Middle frontal gyrus (tissue), 1 donor: ENCODE measurements at regions not wholly inside any gene's neighbourhood (a gene's known extent, or its start where the extent isn't known, plus 50 kb on each side); places are given as distances from the start of the nearest gene placed in this dataset.

Experiments used
- DNase-seq: peaks from one replicate; pipeline ENCODE4 v3.0.0-alpha.2; 2015; ENCODE audit warnings: low spot score; ENCODE audit errors: extremely low spot score

DNA sequence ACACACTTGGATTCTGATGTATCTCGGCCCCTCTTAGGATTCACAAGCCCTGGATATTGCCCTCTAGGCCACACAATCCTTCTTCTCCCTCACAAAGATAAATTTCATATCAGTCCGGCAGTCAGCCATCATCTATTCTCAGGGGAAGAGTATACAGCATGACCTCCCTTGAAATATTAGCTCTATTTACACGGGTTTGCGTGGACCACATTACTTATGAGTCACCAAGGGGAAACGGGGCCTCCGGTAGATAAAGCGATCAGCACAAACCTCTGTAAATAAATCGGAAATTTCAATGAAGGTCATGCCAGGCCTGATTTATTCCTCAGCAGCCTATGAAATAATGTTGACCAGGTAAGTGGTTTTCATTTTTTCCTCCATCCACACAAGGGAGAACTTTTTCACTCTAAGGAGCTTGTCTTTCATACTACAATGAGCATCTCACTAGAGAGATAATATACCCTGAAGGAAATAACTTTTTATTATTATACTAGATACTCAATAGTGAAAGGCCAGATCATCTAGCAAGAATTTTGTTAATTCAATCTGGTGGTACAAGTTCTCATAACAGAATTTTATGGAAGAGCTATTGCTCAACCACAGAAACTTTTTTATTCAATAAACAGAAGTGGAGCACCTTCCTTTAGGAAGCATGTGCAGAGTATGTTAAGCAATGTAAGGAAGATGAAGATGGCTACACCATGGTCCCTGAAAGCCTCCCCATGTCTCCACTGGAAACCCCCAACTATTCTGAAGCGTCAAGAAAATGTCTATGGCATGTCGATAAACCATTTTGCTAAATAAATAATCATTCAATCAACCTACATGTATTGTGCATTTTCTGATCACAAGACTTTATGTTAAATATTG is 125.2 kb upstream of the PIK3C3 start:
- no peak for DNase-seq

DNA sequence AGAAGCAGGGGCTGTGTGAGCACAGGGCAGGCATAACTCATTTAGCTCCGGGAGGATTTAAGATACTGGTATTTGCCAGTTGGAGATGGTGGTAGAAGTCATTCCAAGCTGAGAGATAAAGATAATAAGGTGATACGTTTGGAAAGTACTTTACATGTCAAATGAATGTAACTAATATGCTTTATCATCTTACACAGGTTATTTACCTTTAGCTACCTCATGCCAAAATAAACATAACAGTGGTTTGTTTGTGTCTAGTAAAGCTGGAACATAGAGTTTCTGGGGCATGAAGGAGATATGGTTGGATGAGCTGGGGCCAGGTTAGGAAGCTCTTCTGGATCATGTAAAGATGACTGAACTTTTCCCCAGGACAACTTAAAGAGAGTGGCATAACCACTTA is 126.9 kb upstream of the PIK3C3 start:
- DNase-seq = no peak

DNA sequence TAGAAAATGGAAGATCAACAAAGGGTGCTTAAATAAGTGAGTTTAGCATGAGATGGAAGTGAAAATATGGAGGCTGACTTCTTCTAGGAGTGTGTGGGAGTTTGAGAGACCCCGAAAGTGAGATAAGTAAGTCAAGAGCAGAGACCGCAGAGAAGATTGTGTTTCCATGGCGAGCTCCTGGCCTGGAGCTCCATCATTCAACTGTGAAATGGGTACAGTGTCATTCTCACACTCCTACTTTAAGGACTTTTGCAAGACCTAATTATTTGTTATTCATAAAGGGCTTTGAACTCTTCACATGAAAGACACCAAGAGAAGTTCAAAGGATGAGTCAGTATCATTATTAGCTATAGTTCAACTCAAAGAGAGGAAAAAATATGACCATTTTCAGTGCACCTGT is 134.2 kb upstream of the PIK3C3 start:
- no peak for DNase-seq

DNA sequence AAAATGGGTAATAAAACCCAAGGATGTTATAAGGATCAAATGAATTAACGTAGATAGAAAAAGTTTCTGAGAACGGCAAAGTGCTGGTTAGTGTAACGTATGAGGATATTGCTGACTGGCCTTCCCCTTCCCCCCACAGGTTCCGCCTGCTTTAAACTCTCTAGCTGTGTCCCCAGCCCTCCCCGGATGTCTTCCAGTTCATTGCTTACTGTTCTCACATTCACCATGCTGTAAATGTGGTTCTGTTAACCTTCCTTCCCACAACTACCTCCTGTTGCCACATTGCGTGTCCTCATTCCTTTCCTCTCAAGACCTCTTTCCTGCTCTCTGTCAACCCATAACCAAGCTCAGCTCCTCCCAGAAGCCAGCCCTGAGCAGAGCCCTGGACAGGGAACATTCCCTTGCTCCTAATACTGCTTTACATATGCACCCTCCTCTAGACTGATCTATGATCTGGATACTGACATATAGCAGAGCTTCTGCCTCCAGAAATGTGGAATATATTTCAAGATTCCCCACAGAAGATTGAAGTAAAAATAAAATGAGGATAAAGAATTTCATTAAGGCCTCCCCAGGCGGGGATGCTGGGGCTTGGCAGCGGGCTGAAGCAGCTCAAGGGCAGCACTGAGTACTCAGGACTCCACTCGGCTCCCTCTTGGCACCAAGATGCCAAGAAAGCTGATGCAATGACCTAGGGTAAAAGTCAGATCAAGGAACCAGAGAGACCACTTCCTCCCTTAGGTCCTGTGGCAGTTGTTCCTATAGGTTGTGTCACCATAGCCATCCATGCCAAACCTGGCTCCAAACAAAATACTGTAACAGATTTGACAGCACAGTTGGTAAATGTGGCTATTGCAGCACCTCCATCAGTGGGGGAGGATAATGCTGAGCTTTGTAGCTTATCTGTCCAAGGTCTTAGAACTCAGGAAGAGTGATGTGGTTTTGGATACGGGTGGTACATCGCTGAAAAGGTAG is 136.4 kb upstream of the PIK3C3 start:
- DNase-seq = no peak

DNA sequence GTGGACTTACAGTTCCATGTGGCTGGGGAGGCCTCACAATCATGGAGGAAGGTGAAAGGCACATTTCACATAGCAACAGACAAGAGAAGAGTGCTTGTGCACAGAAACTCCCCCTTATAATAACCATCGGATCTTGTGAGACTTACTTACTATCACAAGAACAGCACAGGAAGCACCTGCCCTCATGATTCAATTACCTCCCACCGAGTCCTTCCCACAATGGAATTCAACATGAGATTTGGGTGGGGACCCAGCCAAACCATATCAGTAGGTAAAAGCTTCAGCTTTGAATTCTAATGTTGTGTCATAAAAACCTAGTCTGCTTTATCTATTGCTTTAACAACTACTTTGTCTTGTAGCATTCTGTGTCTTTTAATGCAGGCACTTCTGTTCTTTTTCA is 140.4 kb upstream of the PIK3C3 start:
- DNase-seq = no peak

DNA sequence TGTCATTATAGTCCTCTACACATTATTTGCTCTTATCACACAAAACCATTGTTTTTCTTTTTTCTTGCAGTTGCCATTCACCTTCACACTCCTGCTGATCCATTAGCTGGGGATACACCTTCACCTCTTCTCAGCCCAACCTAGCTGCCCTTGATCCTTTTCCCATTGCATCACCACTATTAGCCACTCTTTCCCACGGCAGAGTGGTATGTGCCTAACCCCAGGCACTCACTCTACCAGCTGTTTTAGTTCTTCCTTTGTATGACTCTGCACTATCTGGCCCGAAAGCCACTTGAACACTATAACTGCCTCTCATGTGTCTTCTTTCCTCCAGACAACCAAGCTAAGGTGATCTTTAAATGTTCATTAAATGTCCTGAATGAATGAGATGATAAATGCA is 145.4 kb upstream of the PIK3C3 start:
- no peak for DNase-seq

DNA sequence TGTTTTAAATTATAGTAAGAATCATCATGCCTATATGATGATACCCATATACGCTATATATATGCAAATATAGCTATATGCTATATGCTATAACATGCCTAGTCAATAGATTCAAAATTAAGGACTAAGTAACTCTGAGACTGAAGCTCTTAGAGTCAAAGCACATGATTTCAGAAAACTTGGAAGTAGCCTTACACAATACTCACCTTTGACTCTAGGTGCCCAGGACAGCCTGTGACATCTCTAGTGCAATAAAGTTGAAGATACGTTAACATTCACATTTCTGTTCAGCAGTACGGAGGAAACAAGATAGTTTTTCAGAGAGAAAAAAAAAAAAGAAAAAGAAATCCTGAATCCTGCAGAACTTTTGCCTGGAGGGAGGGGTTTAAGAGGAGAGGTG is 149.7 kb upstream of the PIK3C3 start:
- DNase-seq = no peak

DNA sequence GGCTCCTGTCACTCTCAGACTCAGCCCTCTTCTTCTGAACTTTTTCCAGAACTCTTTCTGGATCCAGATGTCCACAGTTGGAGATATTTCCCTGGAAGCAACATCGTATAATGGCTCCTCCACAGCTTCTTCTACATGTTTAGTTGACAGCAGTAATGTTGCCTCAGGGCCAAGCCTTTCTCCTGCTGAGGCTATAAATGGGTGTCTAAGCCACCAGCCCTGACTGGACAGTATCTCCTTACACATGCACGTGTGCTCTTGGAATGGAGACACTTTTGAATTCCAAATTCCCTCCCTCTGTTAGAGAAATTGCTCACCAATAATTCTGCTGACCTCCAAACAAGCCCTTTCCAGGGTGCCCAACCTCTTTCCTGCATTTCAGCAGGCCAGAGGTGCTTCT is 156.2 kb upstream of the PIK3C3 start:
- DNase-seq = no peak

DNA sequence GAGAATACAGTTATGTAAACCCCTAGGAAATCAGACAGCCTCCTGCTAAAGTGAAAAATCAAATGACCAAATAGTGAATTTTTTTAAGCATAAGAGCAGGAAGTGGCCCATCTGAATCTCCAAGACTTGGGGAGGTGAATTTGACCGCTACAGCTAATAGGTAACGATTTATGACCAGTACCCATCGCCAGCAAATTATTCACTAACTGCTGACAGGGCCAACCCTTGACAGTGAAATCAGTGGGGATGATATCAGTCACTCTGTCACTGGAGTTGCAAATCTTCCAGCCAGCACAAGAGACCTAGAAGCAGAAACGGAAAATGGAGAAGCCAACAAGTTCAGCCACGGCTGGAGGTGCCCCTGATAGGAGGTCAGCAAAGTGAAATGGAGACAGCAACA is 164.3 kb upstream of the PIK3C3 start:
- DNase-seq = no peak

DNA sequence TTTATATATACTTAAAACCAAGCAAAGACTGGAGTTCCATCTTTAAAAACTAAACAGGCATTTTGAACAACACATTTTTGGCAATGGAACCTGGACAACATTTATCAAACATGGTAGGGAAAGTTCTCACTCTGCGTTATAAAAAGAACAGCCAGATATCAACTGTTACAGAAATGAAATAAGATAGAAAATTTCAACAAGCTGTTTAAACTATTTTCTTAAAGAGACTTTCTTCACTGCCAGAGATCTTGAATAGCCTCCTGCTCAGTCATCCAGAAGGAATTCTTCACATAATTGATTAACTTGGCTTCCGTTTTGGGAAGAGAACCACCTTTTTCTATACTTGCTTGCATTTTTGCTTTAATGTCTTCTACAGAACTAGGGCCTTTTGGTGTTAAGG is 166.0 kb upstream of the PIK3C3 start:
- DNase-seq = no peak

DNA sequence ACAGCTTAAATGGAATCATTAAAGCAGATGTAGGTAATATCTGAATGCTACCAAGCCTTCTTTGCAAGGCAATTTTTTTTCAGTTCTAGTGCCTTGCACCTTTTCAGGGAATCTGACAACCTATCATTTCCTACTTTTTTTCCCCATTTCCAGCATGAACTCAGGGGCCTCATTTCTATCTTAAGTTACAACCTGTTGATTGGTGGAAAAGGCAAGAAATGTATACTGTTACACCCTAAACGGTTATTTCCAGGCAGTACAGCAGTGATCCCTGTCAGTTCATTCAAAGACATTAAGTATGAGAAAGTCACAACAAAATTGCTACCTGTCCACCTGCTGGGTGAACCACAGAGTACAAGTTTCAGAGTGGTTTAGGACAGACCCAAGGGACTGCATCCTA is 171.2 kb upstream of the PIK3C3 start:
- DNase-seq = no peak

DNA sequence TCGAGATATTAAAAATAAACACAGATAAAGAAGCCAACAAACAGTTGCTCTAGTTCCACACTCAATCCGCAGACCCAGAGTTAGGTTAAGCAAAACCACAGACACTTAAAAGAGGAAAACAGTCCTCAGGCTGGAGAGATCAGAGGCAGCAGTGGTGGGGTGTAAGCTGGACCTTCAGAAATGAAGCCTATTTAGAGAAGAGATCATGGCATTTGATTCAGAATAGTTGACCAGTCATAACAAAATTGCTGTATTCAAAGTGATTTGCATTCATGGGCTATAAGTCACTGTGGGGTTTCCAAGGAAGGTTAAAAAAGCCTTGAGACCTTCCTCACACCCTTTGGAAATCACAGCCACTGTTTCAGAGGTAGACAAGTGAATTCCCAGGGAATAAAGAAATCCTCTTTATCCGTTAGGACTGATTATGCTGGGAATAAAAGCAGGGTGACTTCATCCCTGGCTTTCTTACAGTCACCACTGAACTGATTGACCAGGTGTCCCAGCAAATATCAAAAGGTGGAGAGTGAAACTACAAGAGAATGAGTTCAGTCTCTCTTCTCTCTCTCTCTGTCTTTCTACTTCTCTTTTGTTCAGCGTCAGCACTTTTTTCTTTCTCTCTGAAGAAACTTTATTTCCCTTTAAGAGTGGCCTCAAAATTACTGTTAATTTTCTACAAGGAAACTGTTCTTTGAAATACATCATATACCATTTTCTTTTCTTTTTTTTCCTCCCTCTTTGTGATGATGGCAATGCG is 171.8 kb upstream of the PIK3C3 start:
- DNase-seq = no peak

DNA sequence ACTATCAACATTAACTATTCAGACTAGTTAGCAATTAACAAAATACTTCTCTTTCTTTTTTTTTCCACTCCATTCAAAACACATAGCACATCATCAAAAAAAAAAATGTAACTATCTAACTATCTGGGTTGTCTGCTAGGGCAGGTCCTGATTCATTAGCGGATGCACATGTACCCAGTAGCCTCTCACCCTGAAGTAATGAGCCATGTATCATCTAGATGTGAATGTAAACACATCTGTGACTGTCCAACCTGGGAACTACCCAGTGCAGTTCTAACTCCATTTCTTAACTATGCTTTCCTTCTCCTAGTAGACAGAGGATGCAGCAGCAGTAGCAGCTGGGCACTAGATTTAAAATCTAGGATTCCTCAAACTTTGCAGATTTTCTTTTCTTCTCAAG is 183.1 kb upstream of the PIK3C3 start:
- no peak for DNase-seq

DNA sequence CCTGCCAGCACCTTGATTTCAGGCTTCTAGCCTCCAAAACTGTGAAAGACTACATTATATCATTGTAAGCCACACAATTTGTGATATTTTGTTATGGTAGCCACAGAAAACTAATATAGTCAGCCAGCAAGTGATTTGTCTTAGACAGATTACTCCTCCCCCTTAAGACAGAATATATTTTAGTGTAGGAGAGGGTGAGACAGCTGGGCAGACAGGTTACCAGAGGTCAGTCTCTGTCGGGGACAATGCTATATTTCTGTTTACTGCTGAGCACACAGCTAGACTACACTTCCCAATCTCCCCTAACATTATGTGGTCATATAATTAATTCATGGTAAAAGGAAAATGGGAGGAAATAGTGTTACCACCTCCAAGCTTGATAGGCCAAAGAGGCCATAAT is 185.8 kb upstream of the PIK3C3 start:
- no peak for DNase-seq

DNA sequence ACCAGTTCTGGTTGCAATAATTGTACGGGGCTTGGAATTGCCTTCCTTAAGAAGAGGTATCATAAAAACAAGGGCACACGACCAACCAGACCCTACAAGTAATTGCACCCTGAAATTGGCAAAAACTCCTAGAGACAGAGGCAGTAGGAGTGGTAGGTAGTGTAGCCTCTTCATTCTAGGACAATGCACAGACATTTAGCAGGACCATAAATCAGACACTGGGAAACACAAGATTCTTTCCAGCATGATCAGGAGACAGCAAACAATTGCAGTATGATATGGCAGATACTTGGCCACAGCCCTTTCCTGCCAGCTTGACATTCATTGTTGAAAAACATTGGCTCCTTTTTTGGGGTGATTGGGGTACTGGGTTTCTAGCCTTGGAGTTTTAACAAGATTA is 186.6 kb upstream of the PIK3C3 start:
- no peak for DNase-seq

DNA sequence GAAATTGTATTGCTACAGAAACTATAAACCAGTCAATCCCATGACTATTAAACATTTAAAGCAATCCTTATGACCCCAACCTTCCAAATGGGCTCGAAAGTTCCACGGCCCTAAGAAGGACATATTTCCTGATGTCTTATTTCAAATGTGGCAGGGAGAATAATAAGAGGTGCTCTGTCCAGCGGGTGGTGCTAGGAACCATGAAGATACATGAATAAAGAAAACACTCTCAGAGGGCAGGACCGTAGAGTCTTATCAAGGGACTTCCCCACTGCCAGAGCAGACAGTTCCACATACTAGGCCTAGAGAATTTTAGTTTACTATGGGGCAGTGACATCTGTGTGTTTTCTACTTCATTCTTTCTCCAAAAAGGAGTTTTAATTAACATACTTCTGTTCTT is 187.1 kb upstream of the PIK3C3 start:
- DNase-seq = no peak

DNA sequence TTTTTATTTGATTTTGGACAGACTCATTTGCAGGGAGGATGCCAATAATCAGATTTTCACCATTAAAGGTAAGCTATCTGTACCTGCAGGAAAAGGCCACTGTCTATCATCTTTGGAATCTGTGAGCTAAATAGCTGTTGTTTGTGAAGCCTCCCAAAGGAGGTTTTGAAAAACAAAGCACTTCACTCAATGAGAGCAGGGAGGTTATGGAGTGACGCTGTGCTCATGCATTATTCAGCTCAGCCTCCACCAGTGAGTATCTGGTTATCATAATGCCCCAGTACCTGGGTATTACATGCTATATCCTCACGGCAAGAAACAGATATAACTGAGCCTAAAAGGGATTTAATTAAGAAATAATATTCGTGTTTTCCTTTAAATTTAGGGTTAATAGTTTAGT is 189.6 kb upstream of the PIK3C3 start:
- DNase-seq = no peak

DNA sequence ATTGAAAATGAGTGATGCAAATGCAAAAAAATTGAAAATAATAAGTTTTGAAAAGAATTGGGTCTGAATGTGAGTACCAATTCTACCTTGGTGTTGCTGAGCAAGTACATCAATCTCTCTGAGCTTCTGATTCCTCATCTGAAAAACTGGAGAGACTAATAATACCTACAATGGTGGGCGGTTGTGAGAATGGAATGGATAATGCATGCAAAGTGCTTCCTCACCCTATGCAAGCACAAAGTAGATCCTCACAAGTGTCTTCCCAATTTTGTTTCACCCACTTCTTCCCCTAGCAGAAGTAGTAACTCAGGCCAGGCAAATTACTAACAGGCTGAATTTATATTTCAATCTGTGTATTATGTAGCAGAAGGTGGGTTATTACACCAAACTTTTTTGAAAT is 191.7 kb upstream of the PIK3C3 start:
- no peak for DNase-seq

DNA sequence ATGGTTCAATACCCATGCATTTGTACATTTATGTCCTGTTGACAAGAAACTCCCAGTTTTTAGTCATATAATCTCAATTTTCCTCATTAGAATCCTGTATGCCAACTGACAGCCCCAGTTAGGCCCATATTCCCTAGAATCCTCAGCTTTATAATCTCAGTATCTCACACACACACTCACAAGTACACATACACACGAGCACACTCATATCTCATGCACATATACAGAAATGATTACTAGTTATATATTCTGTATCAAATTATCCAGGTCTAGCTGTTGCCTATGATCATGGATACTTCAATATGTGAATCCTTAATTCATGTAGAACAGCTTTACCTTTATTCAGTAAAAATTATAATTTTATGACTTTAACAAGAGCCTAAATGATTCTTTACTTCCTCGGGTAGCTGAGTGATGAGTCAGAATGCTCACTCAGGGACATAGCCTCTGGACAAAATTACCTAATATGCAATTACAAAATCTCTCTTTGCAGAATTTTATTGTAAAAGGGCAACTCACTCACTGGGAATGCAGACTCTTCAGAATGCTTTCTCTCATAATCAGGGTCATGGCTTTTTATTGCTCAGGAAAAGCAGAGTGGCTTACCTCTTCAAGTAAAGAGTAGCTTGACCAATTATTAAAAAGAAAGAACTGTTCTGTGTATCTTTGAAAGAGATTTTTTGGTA is 193.6 kb upstream of the PIK3C3 start:
- no peak for DNase-seq

DNA sequence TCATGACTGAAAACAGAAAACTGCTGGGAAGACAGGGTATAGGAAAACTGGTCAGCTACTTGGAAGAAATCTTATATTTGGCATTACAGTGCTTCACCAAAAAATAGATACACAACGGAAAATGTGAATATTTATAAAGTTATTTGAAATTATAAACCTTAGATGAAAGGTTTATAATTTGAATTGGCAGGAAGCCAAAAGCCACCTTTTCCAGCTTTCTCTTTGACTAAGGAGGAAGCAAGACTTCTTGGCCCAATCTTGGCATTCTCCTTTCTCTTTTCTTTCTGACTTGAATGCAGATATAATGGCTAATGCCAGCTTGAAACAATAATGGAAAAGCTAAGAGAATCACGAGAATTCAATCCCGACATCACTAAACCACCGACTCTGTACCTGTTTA is 196.5 kb upstream of the PIK3C3 start:
- DNase-seq = no peak

DNA sequence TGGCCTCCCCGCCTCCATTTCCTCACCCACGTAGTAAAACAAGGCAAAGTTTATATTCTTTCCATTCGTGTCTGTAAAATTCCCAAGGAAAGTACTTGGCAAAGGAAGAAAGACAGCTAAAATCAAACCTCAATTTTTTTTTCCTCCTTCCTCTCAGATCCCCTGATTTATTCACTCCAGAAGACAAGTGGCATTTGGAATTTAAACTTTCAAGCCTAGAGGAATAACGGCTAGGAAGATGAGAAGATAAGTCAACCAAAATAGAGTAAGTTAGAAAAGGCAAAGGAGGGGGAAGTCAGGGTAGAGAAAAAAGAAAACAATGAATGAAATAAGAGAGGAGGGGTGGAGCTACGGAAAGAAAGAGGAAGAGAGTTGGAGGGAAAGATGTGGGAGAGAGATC is 198.9 kb upstream of the PIK3C3 start:
- no peak for DNase-seq
